Activated CD8-positive, alpha-beta T cell treated with anti-CD3 and anti-CD28 coated beads for 36 hours (primary cell): ENCODE measurements at regions not wholly inside any gene's neighbourhood (a gene's known extent, or its start where the extent isn't known, plus 50 kb on each side); places are given as distances from the start of the nearest gene placed in this dataset.

Experiments used
- ATAC-seq: fragments of 200-7000 bp; cut with Tn5 transposase; one replicate; pipeline ENCODE4 v1.10.0; 2021; ENCODE audit warnings: mild to moderate bottlenecking, moderate library complexity
- CTCF ChIA-PET: fragments of 350-600 bp; sonication (Branson Sonifier 250); formaldehyde crosslinking; loops from one replicate; lab custom pipeline; 2021; ENCODE audit warnings: antibody characterized with exemption; lab: Charles Lee
- POLR2A ChIA-PET: fragments of 350-600 bp; sonication (Branson Sonifier 250); formaldehyde crosslinking; loops from one replicate; lab custom pipeline; 2021; ENCODE audit warnings: antibody characterized with exemption; lab: Charles Lee
- DNase-seq: peaks from one replicate; pipeline ENCODE4 v3.0.0-alpha.2; 2020
- H3K27ac Mint-ChIP-seq: one replicate; pipeline ENCODE4 v1.8.0; 2021; ENCODE audit warnings: mild to moderate bottlenecking, mixed read lengths
- H3K27me3 Mint-ChIP-seq: one replicate; pipeline ENCODE4 v1.8.0; 2021; ENCODE audit warnings: mixed read lengths
- H3K36me3 Mint-ChIP-seq: one replicate; pipeline ENCODE4 v1.8.0; 2021; ENCODE audit warnings: low read depth, mixed read lengths
- H3K4me1 Mint-ChIP-seq: one replicate; pipeline ENCODE4 v1.8.0; 2021; ENCODE audit warnings: low read depth, mixed read lengths
- H3K4me3 Mint-ChIP-seq: one replicate; pipeline ENCODE4 v1.8.0; 2021; ENCODE audit warnings: mild to moderate bottlenecking, moderate library complexity, mixed read lengths
- H3K9me3 Mint-ChIP-seq: one replicate; pipeline ENCODE4 v1.8.0; 2021; ENCODE audit warnings: mixed read lengths
- intact Hi-C: fragments of 100-400 bp; cut with micrococcal nuclease; formaldehyde crosslinking; loops from one replicate; pipeline ENCODE4 v1.10.0; 2022
- TF ChIP-seq, protein P1 (sequence below): fragments of 200-600 bp; IDR thresholded peaks from one replicate; pipeline ENCODE4 v1.8.0; 2022; ENCODE audit warnings: antibody characterized with exemption, mild to moderate bottlenecking

DNA sequence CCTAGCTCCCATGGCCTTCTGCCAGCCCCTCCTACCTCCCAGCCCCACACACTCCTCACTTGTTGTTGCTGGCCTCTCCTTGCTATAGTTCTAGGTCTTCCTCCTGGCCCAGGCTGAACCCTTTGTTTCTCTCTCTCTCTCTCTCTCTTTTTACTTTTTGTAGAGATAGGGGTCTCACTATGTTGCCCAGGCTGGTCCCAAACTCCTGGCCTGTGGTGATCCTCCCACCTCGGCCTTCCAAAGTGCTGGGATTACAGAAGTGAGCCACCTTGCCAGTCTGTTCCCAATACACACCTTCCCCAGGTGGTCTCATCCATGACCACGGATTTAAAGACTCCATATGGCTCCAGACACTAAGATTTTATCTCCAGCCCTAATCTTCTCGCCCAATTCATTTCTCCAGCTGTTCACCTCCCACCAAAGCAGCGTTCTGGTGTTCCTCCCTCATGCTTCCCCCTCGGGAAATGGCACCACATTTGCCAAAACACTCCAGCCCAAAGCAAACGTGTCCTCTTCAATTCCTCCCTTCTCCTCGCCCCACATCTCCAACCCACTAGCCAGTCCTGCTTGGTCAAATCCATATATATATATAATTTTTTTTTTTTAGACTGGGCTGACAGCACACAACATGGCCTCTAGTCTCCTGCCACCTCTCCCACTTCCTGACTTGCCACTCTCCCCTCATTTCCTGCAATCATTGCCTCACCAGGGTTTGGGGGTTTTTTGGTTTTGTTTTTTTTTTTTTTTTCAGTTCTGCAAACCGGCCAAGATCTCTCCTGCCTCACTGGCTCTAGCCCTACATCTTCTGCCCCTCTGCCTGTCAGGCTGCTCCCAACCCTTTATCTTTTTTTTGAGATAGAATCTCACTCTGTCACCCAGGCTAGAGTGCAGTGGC is 104.4 kb downstream of the NCR2 start:
- ATAC-seq (peak; percentile 87), DNase-seq (peak; percentile 54)
- ChIA-PET POLR2A (interaction anchor here (2.2 kb wide), 1 partner anchor 11 kb away, joined by 7 read pairs; no protein-coding TSS in a partner anchor), CTCF (interaction anchor here (1.6 to 3.4 kb wide), 2 partner anchors 15 to 71 kb away, joined by 3 to 28 read pairs; no protein-coding TSS in a partner anchor)
- intact Hi-C loops = no loop called here
- Mint-ChIP-seq H3K27me3 (peaks cover 6% of the 10 kb centered on the region), H3K4me1 (peaks cover 36% of the 10 kb centered on the region), H3K36me3 (no peaks in the 10 kb centered on the region), H3K9me3 (no peaks in the 10 kb centered on the region), H3K27ac (peak overlapping the region; percentile 82), H3K4me3 (no peak overlapping the region)
- TF ChIP-seq, protein P1, sequence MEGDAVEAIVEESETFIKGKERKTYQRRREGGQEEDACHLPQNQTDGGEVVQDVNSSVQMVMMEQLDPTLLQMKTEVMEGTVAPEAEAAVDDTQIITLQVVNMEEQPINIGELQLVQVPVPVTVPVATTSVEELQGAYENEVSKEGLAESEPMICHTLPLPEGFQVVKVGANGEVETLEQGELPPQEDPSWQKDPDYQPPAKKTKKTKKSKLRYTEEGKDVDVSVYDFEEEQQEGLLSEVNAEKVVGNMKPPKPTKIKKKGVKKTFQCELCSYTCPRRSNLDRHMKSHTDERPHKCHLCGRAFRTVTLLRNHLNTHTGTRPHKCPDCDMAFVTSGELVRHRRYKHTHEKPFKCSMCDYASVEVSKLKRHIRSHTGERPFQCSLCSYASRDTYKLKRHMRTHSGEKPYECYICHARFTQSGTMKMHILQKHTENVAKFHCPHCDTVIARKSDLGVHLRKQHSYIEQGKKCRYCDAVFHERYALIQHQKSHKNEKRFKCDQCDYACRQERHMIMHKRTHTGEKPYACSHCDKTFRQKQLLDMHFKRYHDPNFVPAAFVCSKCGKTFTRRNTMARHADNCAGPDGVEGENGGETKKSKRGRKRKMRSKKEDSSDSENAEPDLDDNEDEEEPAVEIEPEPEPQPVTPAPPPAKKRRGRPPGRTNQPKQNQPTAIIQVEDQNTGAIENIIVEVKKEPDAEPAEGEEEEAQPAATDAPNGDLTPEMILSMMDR = no peak

DNA sequence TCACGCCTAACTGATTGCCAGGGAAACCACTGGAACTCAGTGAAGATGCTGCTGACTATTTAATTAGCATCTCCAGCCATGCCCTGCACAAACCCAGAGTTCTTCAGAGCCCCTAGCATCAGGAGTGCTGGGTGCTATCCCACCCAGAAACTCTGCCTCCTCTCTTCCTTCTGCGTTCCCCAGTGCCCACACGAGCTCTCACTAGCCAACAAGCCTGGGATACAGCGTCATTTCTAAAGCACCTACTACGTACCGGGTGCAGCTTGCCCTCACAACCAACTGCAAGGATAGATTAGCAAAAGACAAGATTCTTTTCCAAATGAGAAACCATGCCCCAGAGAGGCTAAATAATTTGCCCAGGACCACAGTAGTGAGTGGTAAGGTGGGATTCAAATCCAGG is 105.2 kb upstream of the FOXP4 start:
- DNase-seq = no peak
- no peak overlapping the region for H3K4me3 Mint-ChIP-seq
- TF ChIP-seq, protein P1 = no peak
- POLR2A ChIA-PET = no interaction called here
- peaks cover 36% of the 10 kb centered on the region for H3K4me1 Mint-ChIP-seq
- CTCF ChIA-PET = interaction anchor here (3.4 kb wide), 1 partner anchor 16 kb away, joined by 28 read pairs; no protein-coding TSS in a partner anchor
- H3K36me3 Mint-ChIP-seq = no peaks in the 10 kb centered on the region
- no peaks in the 10 kb centered on the region for H3K9me3 Mint-ChIP-seq
- peaks cover 8% of the 10 kb centered on the region for H3K27me3 Mint-ChIP-seq
- ATAC-seq = no peak
- intact Hi-C loops = no loop called here
- H3K27ac Mint-ChIP-seq = peak overlapping the region; percentile 22

DNA sequence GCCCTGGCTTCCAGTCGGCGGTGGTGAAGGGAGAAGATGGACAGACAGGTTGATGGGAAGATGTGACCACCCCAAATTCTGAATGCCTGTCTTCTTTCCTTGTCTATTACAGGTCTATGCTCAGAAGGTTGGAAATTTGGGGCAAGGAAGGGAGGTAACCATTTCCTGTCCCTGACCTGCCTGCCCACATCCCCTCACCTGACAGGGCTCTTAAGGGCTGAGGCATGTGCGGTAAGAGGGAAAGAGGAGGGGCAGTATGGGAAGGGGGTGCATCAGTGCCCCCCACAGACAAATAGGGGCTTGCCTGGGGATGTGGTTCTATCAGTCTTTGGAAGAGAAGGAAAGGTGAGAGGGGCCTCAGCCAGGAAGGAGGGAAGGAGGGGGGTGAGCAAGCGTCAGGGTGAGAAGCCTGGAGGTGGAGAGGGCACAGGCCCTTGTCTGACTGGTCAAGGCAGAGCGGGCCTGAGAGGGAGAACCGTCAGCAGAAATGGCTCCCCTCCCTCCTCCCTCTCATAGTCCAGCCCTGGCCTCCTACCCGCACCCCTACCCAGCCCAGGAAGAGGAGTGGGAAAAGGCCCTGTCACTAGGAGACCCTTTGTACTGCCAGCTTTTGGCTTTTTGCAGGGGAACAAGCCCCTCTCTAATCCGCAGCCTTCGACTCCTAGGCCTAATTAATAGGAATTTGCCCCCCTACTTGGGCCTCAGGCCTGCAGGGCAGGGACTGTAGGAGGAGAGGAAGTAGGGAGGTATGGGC is 104.4 kb upstream of the FOXP4 start:
- TF ChIP-seq, protein P1 = no peak
- intact Hi-C loops = no loop called here
- DNase-seq = peak; percentile 21
- CTCF ChIA-PET = interaction anchor here (0.6 to 3.4 kb wide), 3 partner anchors 10 to 17 kb away, joined by 3 to 28 read pairs (median 11); no protein-coding TSS in a partner anchor
- Mint-ChIP-seq H3K27me3 (peaks cover 8% of the 10 kb centered on the region), H3K9me3 (no peaks in the 10 kb centered on the region), H3K27ac (peak overlapping the region; percentile 27), H3K36me3 (no peaks in the 10 kb centered on the region), H3K4me1 (peaks cover 36% of the 10 kb centered on the region), H3K4me3 (no peak overlapping the region)
- no peak for ATAC-seq
- POLR2A ChIA-PET = no interaction called here

DNA sequence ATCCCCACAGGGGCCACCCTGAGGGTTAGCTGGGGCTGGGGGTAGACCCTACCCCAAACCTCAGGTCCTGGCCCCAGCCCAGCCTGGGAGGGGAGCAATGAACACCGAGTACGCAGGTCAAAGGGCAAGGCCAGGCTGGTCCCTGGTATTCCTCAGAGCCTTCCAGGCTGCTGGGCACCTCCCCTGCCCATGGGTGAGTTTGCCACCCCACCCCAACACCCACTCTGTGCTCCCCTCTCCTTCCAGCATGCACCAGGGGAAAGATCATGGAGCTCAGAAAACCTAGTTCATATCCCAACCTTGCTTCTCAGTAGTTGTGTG is 103.9 kb upstream of the FOXP4 start:
- Mint-ChIP-seq H3K27ac (peak overlapping the region; percentile 17), H3K9me3 (no peaks in the 10 kb centered on the region), H3K36me3 (no peaks in the 10 kb centered on the region), H3K4me3 (no peak overlapping the region), H3K4me1 (peaks cover 36% of the 10 kb centered on the region), H3K27me3 (peaks cover 8% of the 10 kb centered on the region)
- ATAC-seq (no peak), DNase-seq (no peak)
- intact Hi-C loops = no loop called here
- TF ChIP-seq, protein P1 = no peak
- ChIA-PET CTCF (interaction anchor here (0.6 to 2.1 kb wide), 3 partner anchors 10 to 18 kb away, joined by 3 to 11 read pairs (median 5); no protein-coding TSS in a partner anchor), POLR2A (interaction anchor here (0.6 kb wide), 1 partner anchor 265 kb away, joined by 3 read pairs; no protein-coding TSS in a partner anchor)
